ENCODE measurements at regions not wholly inside any gene's neighbourhood (a gene's known extent, or its start where the extent isn't known, plus 50 kb on each side); places are given as distances from the start of the nearest gene placed in this dataset.

GRCh38 chr10:21099291-21100062 lies 202.4 kb upstream of the NEBL start:
- 0 out of 2 replicates have a peak, but pooled peaks cover 2% of the 10 kb centered on the region for H3K27me3 Mint-ChIP-seq (ENCODE audit: insufficient read depth)
- H3K4me1 Mint-ChIP-seq (ENCODE audit: low read depth), result 0 out of 2 replicates have a peak, but pooled peaks cover 4% of the 10 kb centered on the region
- no peak overlapping the region for H3K4me3 Mint-ChIP-seq
- peaks cover 5% of the 10 kb centered on the region; the same call in 1 of the 2 replicates for H3K9me3 Mint-ChIP-seq
- H3K36me3 Mint-ChIP-seq (ENCODE audit: low read depth), result no peaks in the 10 kb centered on the region
- H3K27ac Mint-ChIP-seq, result no peak overlapping the region
- no peak for DNase-seq
- no peak for TF ChIP-seq CTCF (IDR thresholded peaks at IDR 0.05)

- H3K4me1 Mint-ChIP-seq (ENCODE audit: low read depth), result 0 out of 2 replicates have a peak, but pooled peaks cover 4% of the 10 kb centered on the region
- H3K27me3 Mint-ChIP-seq (ENCODE audit: insufficient read depth), result 0 out of 2 replicates have a peak, but pooled peaks cover 2% of the 10 kb centered on the region
- no peaks in the 10 kb centered on the region for H3K36me3 Mint-ChIP-seq (ENCODE audit: low read depth)
- peaks cover 5% of the 10 kb centered on the region; the same call in 1 of the 2 replicates for H3K9me3 Mint-ChIP-seq
- no peak overlapping the region for H3K27ac Mint-ChIP-seq
- no peak for TF ChIP-seq CTCF (IDR thresholded peaks at IDR 0.05)
- H3K4me3 Mint-ChIP-seq, result no peak overlapping the region
- no peak for DNase-seq
Measured at GRCh38 chr10:21097926-21098355, 200.8 kb upstream of the NEBL start.

- no peak for TF ChIP-seq CTCF (IDR thresholded peaks at IDR 0.05)
- Mint-ChIP-seq H3K36me3 (ENCODE audit: low read depth) (no peaks in the 10 kb centered on the region), H3K27ac (no peak overlapping the region), H3K27me3 (ENCODE audit: insufficient read depth) (peaks cover 4% of the 10 kb centered on the region; the same call in 1 of the 2 replicates), H3K4me3 (no peak overlapping the region), H3K9me3 (peaks cover 5% of the 10 kb centered on the region; the same call in 1 of the 2 replicates), H3K4me1 (ENCODE audit: low read depth) (0 out of 2 replicates have a peak, but pooled peaks cover under 1% of the 10 kb centered on the region)
- no peak for DNase-seq
Measured at GRCh38 chr10:21095494-21096055, 198.5 kb upstream of the NEBL start.

GRCh38 chr10:21095073-21095472 lies 198.0 kb upstream of the NEBL start:
- H3K27ac Mint-ChIP-seq, result no peak overlapping the region
- H3K27me3 Mint-ChIP-seq (ENCODE audit: insufficient read depth), result peaks cover 4% of the 10 kb centered on the region; the same call in 1 of the 2 replicates
- TF ChIP-seq CTCF (IDR thresholded peaks at IDR 0.05), result no peak
- no peak overlapping the region for H3K4me3 Mint-ChIP-seq
- no peaks in the 10 kb centered on the region for H3K36me3 Mint-ChIP-seq (ENCODE audit: low read depth)
- H3K4me1 Mint-ChIP-seq (ENCODE audit: low read depth), result no peaks in the 10 kb centered on the region
- peaks cover 5% of the 10 kb centered on the region; the same call in 1 of the 2 replicates for H3K9me3 Mint-ChIP-seq
- no peak for DNase-seq

GRCh38 chr10:21092683-21093524 lies 195.8 kb upstream of the NEBL start:
- no peak overlapping the region for H3K4me3 Mint-ChIP-seq
- H3K4me1 Mint-ChIP-seq (ENCODE audit: low read depth), result no peaks in the 10 kb centered on the region
- no peak overlapping the region for H3K27ac Mint-ChIP-seq
- peaks cover 11% of the 10 kb centered on the region; the same call in 1 of the 2 replicates for H3K9me3 Mint-ChIP-seq
- no peak for DNase-seq
- peaks cover 4% of the 10 kb centered on the region for H3K27me3 Mint-ChIP-seq (ENCODE audit: insufficient read depth)
- no peak for TF ChIP-seq CTCF (IDR thresholded peaks at IDR 0.05)
- H3K36me3 Mint-ChIP-seq (ENCODE audit: low read depth), result no peaks in the 10 kb centered on the region

Measured in HFFc6 (cell line).